ENCODE measurements at regions not wholly inside any gene's neighbourhood (a gene's known extent, or its start where the extent isn't known, plus 50 kb on each side); places are given as distances from the start of the nearest gene placed in this dataset.
A peak's percentile ranks its signal among the peaks of the same experiment; 100 is the strongest.

- Mint-ChIP-seq H3K9me3 (no peaks in the 10 kb centered on the region), H3K27me3 (no peaks in the 10 kb centered on the region), H3K27ac (no peak overlapping the region), H3K4me3 (no peak overlapping the region), H3K36me3 (no peaks in the 10 kb centered on the region), H3K4me1 (no peaks in the 10 kb centered on the region)
Observed at GRCh38 chr20:2227861-2228260, 67.9 kb upstream of the TGM3 start.

- H3K27ac Mint-ChIP-seq: no peak overlapping the region
- no peaks in the 10 kb centered on the region for H3K36me3 Mint-ChIP-seq
- no peak overlapping the region for H3K4me3 Mint-ChIP-seq
- no peaks in the 10 kb centered on the region for H3K4me1 Mint-ChIP-seq
- H3K9me3 Mint-ChIP-seq: no peaks in the 10 kb centered on the region
- H3K27me3 Mint-ChIP-seq: no peaks in the 10 kb centered on the region
Observed at GRCh38 chr20:2228926-2229325, 66.9 kb upstream of the TGM3 start.

GRCh38 chr20:2230726-2231488 lies 64.9 kb upstream of the TGM3 start:
- H3K9me3 Mint-ChIP-seq: no peaks in the 10 kb centered on the region
- no peaks in the 10 kb centered on the region for H3K27me3 Mint-ChIP-seq
- H3K4me3 Mint-ChIP-seq: no peak overlapping the region
- no peaks in the 10 kb centered on the region for H3K36me3 Mint-ChIP-seq
- H3K27ac Mint-ChIP-seq: no peak overlapping the region
- no peaks in the 10 kb centered on the region for H3K4me1 Mint-ChIP-seq

- no peak overlapping the region for H3K4me3 Mint-ChIP-seq
- no peak overlapping the region for H3K27ac Mint-ChIP-seq
- H3K36me3 Mint-ChIP-seq: no peaks in the 10 kb centered on the region
- H3K9me3 Mint-ChIP-seq: no peaks in the 10 kb centered on the region
- H3K4me1 Mint-ChIP-seq: no peaks in the 10 kb centered on the region
- no peaks in the 10 kb centered on the region for H3K27me3 Mint-ChIP-seq
Observed at GRCh38 chr20:2231701-2232100, 64.1 kb upstream of the TGM3 start.

- Mint-ChIP-seq H3K4me1 (no peaks in the 10 kb centered on the region), H3K27ac (peak overlapping the region; percentile 20), H3K4me3 (no peak overlapping the region), H3K27me3 (no peaks in the 10 kb centered on the region), H3K36me3 (no peaks in the 10 kb centered on the region), H3K9me3 (no peaks in the 10 kb centered on the region)
Observed at GRCh38 chr20:2234598-2235191, 61.1 kb upstream of the TGM3 start.

GRCh38 chr20:2236256-2236655 lies 59.5 kb upstream of the TGM3 start:
- no peaks in the 10 kb centered on the region for H3K4me1 Mint-ChIP-seq
- H3K36me3 Mint-ChIP-seq: no peaks in the 10 kb centered on the region
- H3K9me3 Mint-ChIP-seq: no peaks in the 10 kb centered on the region
- H3K27me3 Mint-ChIP-seq: peaks cover 2% of the 10 kb centered on the region
- no peak overlapping the region for H3K4me3 Mint-ChIP-seq
- no peak overlapping the region for H3K27ac Mint-ChIP-seq

- Mint-ChIP-seq H3K4me3 (no peak overlapping the region), H3K9me3 (no peaks in the 10 kb centered on the region), H3K4me1 (no peaks in the 10 kb centered on the region), H3K27ac (no peak overlapping the region), H3K36me3 (no peaks in the 10 kb centered on the region), H3K27me3 (peaks cover 2% of the 10 kb centered on the region)
Observed at GRCh38 chr20:2237059-2237458, 58.7 kb upstream of the TGM3 start.

- Mint-ChIP-seq H3K27ac (no peak overlapping the region), H3K36me3 (no peaks in the 10 kb centered on the region), H3K4me1 (no peaks in the 10 kb centered on the region), H3K27me3 (peaks cover 6% of the 10 kb centered on the region), H3K4me3 (no peak overlapping the region), H3K9me3 (no peaks in the 10 kb centered on the region)
Observed at GRCh38 chr20:2238601-2239000, 57.2 kb upstream of the TGM3 start.

- no peaks in the 10 kb centered on the region for H3K4me1 Mint-ChIP-seq
- no peak overlapping the region for H3K4me3 Mint-ChIP-seq
- no peaks in the 10 kb centered on the region for H3K9me3 Mint-ChIP-seq
- H3K27ac Mint-ChIP-seq: no peak overlapping the region
- peaks cover 6% of the 10 kb centered on the region for H3K27me3 Mint-ChIP-seq
- H3K36me3 Mint-ChIP-seq: no peaks in the 10 kb centered on the region
Observed at GRCh38 chr20:2240835-2241234, 55.0 kb upstream of the TGM3 start.

- Mint-ChIP-seq H3K27me3 (peaks cover 9% of the 10 kb centered on the region), H3K4me1 (no peaks in the 10 kb centered on the region), H3K9me3 (no peaks in the 10 kb centered on the region), H3K36me3 (no peaks in the 10 kb centered on the region), H3K27ac (no peak overlapping the region), H3K4me3 (no peak overlapping the region)
Observed at GRCh38 chr20:2242678-2243077, 53.1 kb upstream of the TGM3 start.

GRCh38 chr20:2244523-2244922 lies 51.3 kb upstream of the TGM3 start:
- H3K36me3 Mint-ChIP-seq: no peaks in the 10 kb centered on the region
- peaks cover 12% of the 10 kb centered on the region for H3K27me3 Mint-ChIP-seq
- no peaks in the 10 kb centered on the region for H3K4me1 Mint-ChIP-seq
- H3K27ac Mint-ChIP-seq: no peak overlapping the region
- H3K9me3 Mint-ChIP-seq: no peaks in the 10 kb centered on the region
- H3K4me3 Mint-ChIP-seq: no peak overlapping the region

GRCh38 chr20:2244993-2245392 lies 50.8 kb upstream of the TGM3 start:
- Mint-ChIP-seq H3K4me3 (no peak overlapping the region), H3K4me1 (no peaks in the 10 kb centered on the region), H3K27me3 (peaks cover 12% of the 10 kb centered on the region), H3K36me3 (no peaks in the 10 kb centered on the region), H3K27ac (no peak overlapping the region), H3K9me3 (no peaks in the 10 kb centered on the region)

GRCh38 chr20:2245637-2246036 lies 50.2 kb upstream of the TGM3 start:
- no peaks in the 10 kb centered on the region for H3K9me3 Mint-ChIP-seq

More at GRCh38 chr20:2245637-2246036, 50.2 kb upstream of the TGM3 start:
- peaks cover 10% of the 10 kb centered on the region for H3K27me3 Mint-ChIP-seq
- H3K4me1 Mint-ChIP-seq: no peaks in the 10 kb centered on the region
- no peaks in the 10 kb centered on the region for H3K36me3 Mint-ChIP-seq
- no peak overlapping the region for H3K27ac Mint-ChIP-seq
- no peak overlapping the region for H3K4me3 Mint-ChIP-seq
